RWPE2 (cell line): ENCODE measurements at regions not wholly inside any gene's neighbourhood (a gene's known extent, or its start where the extent isn't known, plus 50 kb on each side); places are given as distances from the start of the nearest gene placed in this dataset.
"Not testable (repeated sequence)": the region's sequence is repeated elsewhere in the genome, so short reads cannot be mapped to it uniquely, and the experiment has no call there.

ENCODE experiments used
- ATAC-seq: fragments of 200-7000 bp; cut with Tn5 transposase; 3 replicates; pipeline ENCODE4 v1.9.1; 2021; ENCODE audit warnings: low read depth
- DNase-seq: peaks from one replicate; pipeline ENCODE4 v3.0.0-alpha.2; 2020; ENCODE audit warnings: low spot score
- H3K27ac ChIP-seq: fragments of 450-650 bp; 2 replicates; pipeline ENCODE4 v1.5.1; 2017; ENCODE audit warnings: mild to moderate bottlenecking; ENCODE audit not compliant: poor library complexity, severe bottlenecking
- H3K27me3 ChIP-seq: fragments of 250-450 bp; sonication (Bioruptor Pico); 2 replicates; pipeline ENCODE4 v1.5.1; 2021; ENCODE audit warnings: mild to moderate bottlenecking, moderate library complexity; ENCODE audit not compliant: insufficient read depth, poor library complexity, severe bottlenecking
- H3K36me3 ChIP-seq: fragments of 250-450 bp; sonication (Bioruptor Pico); 2 replicates; pipeline ENCODE4 v1.5.1; 2020; ENCODE audit warnings: low read depth, mild to moderate bottlenecking, moderate library complexity
- H3K4me1 ChIP-seq: fragments of 250-450 bp; sonication (Bioruptor Pico); 2 replicates; pipeline ENCODE4 v1.5.1; 2021; ENCODE audit warnings: mild to moderate bottlenecking, moderate library complexity; ENCODE audit not compliant: insufficient read depth, poor library complexity, severe bottlenecking
- H3K4me3 ChIP-seq: fragments of 250-450 bp; sonication (Bioruptor Pico); 2 replicates; pipeline ENCODE4 v1.5.1; 2021; ENCODE audit warnings: mild to moderate bottlenecking, moderate library complexity; ENCODE audit not compliant: severe bottlenecking
- H3K9me3 ChIP-seq: fragments of 250-450 bp; sonication (Bioruptor Pico); 2 replicates; pipeline ENCODE4 v1.5.1; 2021; ENCODE audit warnings: mild to moderate bottlenecking, moderate library complexity; ENCODE audit not compliant: severe bottlenecking
- CTCF ChIP-seq: fragments of 450-650 bp; IDR thresholded peaks from one replicate; pipeline ENCODE4 v1.5.1; 2017; ENCODE audit warnings: mild to moderate bottlenecking, moderate library complexity; ENCODE audit not compliant: poor library complexity, severe bottlenecking

- TF ChIP-seq CTCF = no peak
- no peaks in the 10 kb centered on the region for H3K9me3 ChIP-seq
- ATAC-seq = no peak
- no peak for DNase-seq
- H3K27me3 ChIP-seq = no peaks in the 10 kb centered on the region
- no peak overlapping the region for H3K27ac ChIP-seq
- no peaks in the 10 kb centered on the region for H3K36me3 ChIP-seq
- H3K4me1 ChIP-seq = no peaks in the 10 kb centered on the region
- no peak overlapping the region for H3K4me3 ChIP-seq
These were observed 194.5 kb upstream of the MAD2L1 start for GRCh38 chr4:120261117-120261516.

DNA sequence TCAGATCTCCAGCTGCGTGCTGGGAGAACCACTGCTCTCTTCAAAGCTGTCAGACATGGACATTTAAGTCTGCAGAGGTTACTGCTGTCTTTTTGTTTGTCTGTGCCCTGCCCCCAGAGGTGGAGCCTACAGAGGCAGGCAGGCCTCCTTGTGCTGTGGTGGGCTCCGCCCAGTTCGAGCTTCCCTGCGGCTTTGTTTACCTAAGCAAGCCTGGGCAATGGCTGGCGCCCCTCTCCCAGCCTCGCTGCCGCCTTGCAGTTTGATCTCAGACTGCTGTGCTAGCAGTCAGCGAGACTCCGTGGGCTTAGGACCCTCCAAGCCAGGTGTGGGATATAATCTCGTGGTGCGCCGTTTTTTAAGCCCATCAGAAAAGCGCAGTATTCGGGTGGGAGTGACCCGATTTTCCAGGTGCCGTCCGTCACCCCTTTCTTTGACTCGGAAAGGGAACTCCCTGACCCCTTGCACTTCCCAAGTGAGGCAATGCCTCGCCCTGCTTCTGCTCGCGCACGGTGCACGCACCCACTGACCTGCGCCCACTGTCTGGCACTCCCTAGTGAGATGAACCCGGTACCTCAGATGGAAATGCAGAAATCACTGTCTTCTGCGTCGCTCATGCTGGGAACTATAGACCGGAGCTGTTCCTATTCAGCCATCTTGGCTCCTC is 189.6 kb upstream of the MAD2L1 start:
- DNase-seq, H3K9me3 ChIP-seq, ATAC-seq: not testable (repeated sequence)

GRCh38 chr4:120238277-120238973 is 171.8 kb upstream of the MAD2L1 start:
- Histone ChIP-seq H3K4me1 (no peaks in the 10 kb centered on the region), H3K4me3 (no peak overlapping the region), H3K27me3 (no peaks in the 10 kb centered on the region), H3K9me3 (no peaks in the 10 kb centered on the region), H3K27ac (no peak overlapping the region), H3K36me3 (no peaks in the 10 kb centered on the region)
- ATAC-seq = no peak
- TF ChIP-seq CTCF = no peak
- DNase-seq = no peak

More for the DNA sequence above, 189.6 kb upstream of the MAD2L1 start:
- not testable (repeated sequence) for H3K4me1 ChIP-seq, H3K36me3 ChIP-seq, H3K27me3 ChIP-seq, H3K4me3 ChIP-seq, H3K27ac ChIP-seq

DNA sequence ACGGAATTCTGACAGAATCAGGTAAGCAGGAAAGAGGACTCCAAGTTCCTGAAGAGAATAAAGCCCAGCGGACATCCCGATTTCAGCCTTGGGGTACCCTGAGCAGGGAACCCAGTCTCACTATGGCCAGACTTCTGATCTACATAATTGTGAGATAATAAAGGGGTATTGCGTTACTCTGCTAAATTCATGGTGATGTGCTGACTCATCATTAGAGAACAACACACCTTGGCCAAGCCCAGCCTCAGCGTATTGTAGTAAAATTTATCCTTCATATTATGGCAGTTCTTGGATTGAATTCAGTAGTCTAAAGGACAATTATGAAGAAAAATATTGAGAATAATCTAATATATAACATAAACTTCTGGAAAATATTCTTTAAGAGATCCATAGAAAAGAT is 170.2 kb upstream of the MAD2L1 start:
- H3K4me1 ChIP-seq = no peaks in the 10 kb centered on the region
- no peaks in the 10 kb centered on the region for H3K9me3 ChIP-seq
- H3K4me3 ChIP-seq = no peak overlapping the region
- H3K27ac ChIP-seq = no peak overlapping the region
- H3K36me3 ChIP-seq = no peaks in the 10 kb centered on the region
- ATAC-seq (no peak), DNase-seq (no peak)
- H3K27me3 ChIP-seq = no peaks in the 10 kb centered on the region
- no peak for TF ChIP-seq CTCF

GRCh38 chr4:120232050-120232449 is 165.4 kb upstream of the MAD2L1 start:
- no peak overlapping the region for H3K27ac ChIP-seq
- no peak for DNase-seq
- H3K4me3 ChIP-seq = no peak overlapping the region
- no peak for TF ChIP-seq CTCF
- peaks cover 5% of the 10 kb centered on the region for H3K27me3 ChIP-seq
- no peaks in the 10 kb centered on the region for H3K9me3 ChIP-seq
- no peaks in the 10 kb centered on the region for H3K36me3 ChIP-seq
- no peaks in the 10 kb centered on the region for H3K4me1 ChIP-seq
- ATAC-seq = no peak
